GM19025 (cell line): ENCODE measurements at regions not wholly inside any gene's neighbourhood (a gene's known extent, or its start where the extent isn't known, plus 50 kb on each side); places are given as distances from the start of the nearest gene placed in this dataset.
"Not testable (repeated sequence)": the region's sequence is repeated elsewhere in the genome, so short reads cannot be mapped to it uniquely, and the experiment has no call there.

Experiments used
- ATAC-seq: cut with Tn5 transposase; IDR thresholded peaks from one replicate; pipeline ENCODE4 v1.9.1; 2021; ENCODE audit warnings: mild to moderate bottlenecking, low read depth, moderate library complexity; ENCODE audit not compliant: unreplicated experiment

DNA sequence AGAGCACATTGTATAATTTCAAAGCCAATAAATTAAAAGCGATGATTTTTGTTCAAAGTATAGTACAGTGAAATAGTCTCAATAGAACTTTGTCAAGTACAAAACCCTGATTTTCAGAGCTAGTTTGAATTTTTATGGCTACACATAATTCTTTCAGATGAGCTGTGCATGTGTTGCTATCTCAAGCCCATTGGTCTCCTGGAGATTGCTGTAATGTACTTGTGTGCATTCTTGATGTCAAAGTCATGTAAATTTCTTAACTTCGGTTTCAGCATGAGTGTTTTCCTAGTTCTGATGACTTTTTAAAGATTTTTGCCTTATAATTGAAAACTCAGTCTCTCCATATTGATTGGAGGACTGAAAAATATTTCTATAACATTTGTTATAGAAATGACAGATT lies 200.8 kb downstream of the CEP135 start:
- no peak for ATAC-seq

DNA sequence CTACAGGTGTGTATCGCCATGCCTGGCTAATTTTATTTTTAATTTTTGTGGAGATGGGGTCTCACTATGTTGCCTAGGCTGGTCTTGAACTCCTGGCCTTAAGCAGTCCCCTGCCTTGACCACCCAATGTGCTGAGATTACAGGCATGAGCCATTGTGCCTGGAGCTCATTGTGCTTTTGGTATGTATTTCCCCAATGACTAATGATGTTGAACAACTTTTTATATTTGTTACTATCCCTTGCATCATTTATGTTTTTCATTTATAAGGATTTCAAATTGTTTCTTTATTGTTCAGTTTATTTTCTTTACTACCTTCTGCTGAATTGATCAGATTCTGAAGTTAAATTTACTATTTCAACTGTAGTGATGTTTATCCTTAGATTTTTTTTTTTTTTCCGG lies 199.7 kb downstream of the CEP135 start:
- no peak for ATAC-seq

DNA sequence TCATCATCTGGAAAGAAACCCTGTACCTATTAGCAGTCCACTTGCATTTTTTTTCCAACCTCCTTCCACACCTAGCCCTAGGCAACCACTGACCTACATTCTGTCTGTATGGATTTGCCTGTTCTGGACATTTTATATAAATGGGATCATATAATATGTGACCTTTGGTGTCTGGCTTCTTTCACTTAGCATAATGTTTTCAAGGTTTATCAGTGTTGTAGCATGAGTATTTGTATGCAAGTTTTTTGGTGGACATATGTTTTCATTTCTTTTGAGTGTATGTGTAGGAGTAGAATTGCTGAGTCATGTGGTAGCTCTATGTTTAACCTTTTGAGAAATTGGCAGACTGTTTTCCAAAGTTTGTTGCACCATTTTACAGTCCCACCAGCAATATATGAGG lies 198.6 kb downstream of the CEP135 start:
- no peak for ATAC-seq

- no peak for ATAC-seq
Measured at GRCh38 chr4:56146956-56147355, 198.2 kb downstream of the CEP135 start.

- no peak for ATAC-seq
Measured at GRCh38 chr4:56142088-56142487, 193.3 kb downstream of the CEP135 start.

DNA sequence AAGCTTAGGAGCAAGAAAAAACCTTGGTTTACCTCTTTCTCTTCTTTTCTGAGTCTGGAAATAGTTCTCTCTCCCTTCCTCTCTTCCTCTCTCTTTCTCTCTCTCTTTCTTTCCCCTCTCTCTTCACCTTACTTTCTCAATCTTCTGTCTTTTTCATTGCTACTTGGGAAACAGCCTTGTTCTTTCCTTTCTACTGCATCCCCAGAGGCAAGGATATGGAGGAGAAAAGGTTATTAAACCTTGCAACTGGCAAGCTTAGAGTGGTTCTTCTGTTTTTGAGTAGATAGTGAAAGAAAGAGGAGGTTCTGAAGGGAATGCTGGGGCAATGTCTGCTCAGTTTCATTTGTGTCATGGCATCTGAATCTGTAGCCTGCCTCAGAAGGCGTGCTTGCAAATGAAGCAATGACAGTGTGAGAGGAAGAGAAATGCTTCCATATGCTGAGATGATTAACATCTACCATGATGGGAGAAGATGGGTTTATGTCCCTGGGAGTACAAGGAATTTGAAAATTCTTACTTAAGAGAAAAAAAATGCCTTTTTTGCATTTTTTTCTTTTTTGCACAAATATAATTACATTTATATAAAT lies 190.6 kb downstream of the CEP135 start:
- no peak for ATAC-seq

- ATAC-seq = not testable (repeated sequence)
Measured at GRCh38 chr4:56134834-56135233, 186.1 kb downstream of the CEP135 start.

- ATAC-seq = no peak
Measured at GRCh38 chr4:56134266-56134665, 185.5 kb downstream of the CEP135 start.

DNA sequence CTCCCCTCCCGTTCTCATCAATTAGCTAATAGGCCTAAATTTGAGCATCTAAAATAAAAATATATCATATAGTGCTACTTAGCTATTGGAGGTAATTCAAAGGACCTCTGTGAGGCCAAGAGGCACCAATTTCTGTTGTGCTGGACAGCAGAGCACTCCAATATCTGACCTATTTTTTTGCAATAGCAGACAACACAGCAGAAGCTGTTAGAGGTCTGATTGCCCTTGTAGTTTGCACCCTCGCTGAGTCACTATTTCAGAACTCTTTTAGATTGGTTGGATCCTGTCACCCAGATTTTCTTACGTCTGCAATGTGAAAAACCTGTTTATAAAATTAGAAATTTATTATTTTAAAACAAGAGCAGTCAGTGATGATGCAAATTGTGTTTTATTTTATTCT lies 184.1 kb downstream of the CEP135 start:
- ATAC-seq = no peak

DNA sequence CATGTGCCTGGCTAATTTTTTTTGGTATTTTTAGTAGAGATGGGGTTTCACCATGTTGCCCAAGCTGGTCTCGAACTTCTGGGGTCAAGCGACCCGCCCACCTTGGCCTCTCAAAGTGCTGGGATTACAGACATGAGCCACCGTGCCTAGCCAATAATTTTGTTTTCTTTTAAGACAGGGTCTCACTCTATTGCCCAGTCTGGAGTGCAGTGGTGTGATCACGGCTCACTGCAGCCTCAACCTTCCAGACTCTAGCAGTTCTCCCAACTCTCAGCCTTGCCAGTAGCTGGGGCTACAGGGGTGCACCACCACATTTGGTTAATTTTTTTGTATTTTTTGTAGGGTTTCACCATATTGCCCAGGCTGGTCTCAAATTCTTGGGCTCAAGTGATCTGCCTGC lies 183.4 kb downstream of the CEP135 start:
- ATAC-seq = not testable (repeated sequence)

- no peak for ATAC-seq
Measured at GRCh38 chr4:56130606-56131155, 181.9 kb downstream of the CEP135 start.

GRCh38 chr4:56129431-56129861 lies 180.7 kb downstream of the CEP135 start:
- ATAC-seq = no peak

GRCh38 chr4:56128213-56128612 lies 179.5 kb downstream of the CEP135 start:
- no peak for ATAC-seq

DNA sequence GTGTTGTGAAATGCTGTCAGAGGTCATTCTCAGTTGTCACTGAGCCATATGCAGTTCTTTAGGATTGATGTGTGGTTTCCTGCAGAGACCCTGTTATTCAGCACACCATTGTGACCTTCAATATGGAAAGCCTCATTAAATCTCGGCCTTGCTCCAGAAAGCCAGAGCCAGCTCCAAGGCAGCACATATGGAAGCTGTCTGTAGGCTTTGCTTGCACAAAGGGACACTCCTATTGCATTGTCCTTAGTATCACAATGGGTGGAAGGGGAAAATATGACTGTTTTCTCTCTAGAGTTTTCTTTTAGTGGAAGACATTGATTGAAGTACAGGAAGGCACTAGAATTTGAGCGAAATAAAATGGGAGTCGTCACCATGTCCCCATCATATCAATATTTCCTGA lies 179.0 kb downstream of the CEP135 start:
- no peak for ATAC-seq

GRCh38 chr4:56123547-56123946 lies 174.8 kb downstream of the CEP135 start:
- ATAC-seq = no peak

DNA sequence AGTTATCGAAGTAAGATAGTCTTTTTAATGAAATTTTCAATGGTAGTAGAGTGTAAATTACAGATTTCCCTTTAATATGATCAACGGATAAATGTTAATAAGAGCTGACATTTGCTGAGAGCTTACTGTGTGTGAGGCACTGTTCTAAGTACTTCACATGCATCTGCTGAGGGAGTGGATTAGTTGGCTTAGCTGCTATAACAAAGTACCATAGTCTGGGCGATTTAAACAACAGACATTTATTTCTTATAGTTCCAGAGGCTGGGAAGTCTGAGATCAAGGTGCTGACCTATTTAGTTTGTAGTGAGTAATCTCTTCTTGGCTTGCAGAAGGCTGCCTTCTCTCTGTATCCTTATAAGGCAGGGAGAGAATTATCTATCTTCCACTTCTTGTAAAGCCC lies 174.3 kb downstream of the CEP135 start:
- ATAC-seq = no peak

DNA sequence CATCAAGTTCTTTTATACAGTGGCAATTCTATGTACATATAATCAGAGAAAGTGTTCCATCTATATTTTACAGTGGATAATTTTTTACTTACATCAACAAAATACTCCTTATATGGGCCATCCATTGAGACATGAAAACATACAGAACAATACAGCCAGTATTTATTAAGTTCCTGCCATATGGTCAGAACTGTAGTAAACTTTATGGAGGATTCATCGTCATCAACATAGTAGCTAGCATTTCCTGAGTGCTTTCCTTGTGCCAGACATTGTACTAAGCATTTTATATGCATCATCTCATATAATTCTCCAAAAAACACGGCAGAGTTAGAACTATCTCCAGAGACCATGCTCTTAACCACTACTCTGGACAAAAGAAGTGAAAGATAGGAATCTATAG lies 170.1 kb downstream of the CEP135 start:
- no peak for ATAC-seq

GRCh38 chr4:56118055-56118454 lies 169.3 kb downstream of the CEP135 start:
- ATAC-seq = no peak

- ATAC-seq = no peak
Measured at GRCh38 chr4:56115898-56116297, 167.2 kb downstream of the CEP135 start.

DNA sequence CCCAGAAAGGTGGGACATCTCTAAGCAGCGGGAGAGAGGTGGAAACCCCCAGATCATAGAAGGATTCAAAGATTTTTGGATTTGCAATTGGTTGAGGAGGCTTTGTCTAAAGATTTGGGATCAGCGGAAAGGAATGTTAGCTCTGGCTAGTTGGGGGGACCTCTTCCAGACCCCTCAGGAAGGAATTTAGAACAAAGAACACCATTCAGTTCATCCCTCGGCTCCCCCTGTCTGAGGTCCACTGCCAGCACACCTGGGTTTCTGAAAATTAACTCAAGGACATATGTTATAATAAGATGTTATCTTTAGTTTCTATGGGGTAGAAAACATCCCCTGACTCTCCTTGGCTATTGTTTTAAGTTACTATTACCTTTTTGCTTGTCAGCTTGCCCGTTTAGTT lies 163.6 kb downstream of the CEP135 start:
- ATAC-seq = no peak

- ATAC-seq = no peak
Measured at GRCh38 chr4:56106180-56107147, 157.7 kb downstream of the CEP135 start.

DNA sequence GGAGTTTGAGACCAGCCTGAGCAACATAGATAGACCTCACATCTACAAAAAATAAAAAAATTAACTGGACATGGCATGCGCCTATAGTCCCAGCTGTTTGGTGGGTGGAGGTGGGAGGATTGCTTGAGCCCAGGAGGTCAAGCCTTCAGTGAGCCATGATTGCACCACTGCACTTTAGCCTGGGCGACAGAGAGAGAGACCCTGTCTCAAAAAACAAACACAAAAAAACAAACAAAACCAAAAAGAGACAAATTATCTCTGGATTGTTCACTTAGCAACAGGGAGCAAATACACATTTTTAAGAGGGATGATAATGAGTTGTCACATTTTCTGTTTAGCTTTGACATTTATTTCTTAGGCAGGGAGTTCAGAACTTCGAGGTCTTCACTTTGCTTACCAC lies 155.4 kb downstream of the CEP135 start:
- no peak for ATAC-seq
